ENCODE measurements at regions not wholly inside any gene's neighbourhood (a gene's known extent, or its start where the extent isn't known, plus 50 kb on each side); places are given as distances from the start of the nearest gene placed in this dataset.

DNA sequence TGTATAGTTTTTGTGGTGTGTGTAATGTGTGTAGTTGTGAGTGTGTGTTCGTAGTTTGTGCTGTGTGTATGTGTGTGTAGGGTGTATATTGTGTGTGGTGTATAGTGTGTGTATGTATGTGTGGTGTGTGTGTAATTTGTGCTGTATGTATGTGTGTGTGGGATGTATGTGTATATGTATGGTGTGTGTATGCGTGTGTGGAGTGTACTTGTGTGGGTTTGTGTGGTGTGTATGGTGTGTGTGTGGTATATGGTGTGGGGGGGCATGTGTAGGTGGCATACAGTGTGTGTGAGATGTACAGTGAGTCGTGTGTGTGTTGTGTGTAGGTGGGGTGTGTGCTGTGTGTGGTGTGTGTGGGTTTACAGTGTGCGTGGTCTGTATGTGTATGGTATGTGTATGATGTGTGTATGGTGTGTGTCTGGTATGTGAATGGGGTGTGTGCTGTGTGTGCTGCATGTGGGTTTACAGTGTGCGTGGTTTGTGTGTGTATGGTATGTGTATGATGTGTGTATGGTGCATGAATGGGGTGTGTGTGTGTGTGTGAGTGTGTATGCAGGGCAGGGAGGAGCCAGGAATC, 125.2 kb downstream of the GADD45G start:
- DNase-seq = no peak

DNA sequence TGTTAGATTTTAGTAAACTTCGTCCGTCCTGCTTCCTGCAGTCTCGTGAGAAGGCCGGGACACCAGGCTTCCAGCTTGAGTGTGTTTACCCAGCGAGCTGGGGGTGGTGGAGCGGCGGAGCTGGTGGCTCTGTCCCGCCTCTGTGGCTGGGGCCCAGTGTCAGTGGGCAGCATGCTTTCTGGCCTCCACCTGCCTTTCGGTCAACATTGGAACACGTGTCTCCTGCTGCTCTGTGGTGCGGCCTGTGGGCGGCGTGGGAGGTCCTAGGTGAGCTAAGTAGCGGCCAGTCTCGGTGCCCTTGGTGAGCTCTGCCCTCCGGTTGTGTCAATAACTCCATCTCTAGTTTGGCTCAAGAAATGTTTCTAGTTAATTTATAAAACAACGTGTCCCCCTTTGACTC, 125.9 kb downstream of the GADD45G start:
- no peak for DNase-seq

DNA sequence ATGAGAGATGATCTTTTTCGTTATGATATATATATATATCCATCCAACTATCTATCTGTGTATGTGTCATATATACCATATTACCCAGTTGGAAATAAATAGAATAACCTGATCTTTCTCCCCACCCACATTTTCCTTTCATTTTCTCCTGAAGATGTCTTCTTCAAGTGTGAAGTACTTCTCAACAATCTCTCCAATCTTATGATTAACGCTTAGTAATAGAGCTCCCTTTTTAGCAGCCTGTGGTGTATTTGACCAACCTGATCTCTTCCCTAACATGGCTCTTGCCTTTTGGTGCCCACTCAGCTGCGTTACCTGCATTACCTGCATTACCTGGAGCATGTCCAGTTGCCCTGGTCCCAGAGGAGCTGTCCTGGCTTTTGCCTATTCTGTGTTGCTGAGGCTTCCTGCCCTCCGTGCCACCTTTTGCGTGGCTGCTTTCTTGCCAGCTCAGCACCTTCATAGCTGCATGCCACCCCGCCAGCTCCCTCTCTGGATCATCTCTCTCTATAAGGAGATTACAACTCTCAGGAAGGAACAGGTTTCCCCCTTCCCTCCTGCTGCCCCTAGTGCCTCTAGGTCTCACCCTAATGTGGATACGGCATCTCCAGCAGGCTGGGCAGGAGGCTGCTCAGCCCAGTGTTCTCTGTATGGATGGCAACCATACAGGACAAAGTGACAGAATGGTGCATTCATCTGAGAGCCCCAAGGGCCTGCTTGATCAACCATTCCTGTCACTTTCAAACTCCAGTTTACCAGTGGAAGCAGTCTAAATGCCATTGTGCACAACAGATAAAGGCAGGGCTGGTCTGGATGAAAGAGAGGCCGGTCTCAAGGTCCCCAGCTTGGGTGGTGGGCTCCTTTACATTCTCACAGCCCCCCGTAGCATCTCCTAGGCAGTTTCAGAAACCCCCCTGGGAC, 126.7 kb downstream of the GADD45G start:
- DNase-seq = no peak

DNA sequence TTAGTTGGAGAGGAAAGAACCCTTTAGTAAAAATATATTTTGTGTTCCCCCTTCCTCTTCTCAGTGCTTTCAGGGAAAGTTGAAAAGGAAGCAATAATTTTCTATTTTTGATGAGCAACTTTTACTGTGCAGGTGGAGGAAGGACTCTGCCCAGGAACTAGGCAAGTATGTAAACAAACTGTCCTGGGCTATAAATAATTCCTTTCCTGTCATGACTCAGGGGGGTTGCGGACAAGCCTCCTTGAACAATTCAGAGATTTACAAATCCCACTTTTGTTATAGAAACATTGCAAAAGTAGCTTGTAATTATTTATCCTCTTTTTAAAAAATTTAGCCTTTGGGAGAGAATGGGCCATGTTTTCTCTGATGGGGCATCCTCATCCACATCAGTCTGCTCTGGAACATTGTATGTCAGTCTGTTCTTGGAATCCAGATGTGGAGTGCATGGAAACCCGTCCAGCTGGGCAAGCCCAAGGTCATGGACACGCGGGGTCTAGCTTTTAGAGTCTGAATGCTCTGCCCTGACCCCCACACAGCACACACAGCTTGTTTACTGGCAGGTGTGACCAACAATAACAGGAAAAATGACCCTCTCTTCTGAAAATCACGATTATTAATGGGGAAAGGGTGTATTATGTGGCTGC, 127.6 kb downstream of the GADD45G start:
- DNase-seq = no peak

DNA sequence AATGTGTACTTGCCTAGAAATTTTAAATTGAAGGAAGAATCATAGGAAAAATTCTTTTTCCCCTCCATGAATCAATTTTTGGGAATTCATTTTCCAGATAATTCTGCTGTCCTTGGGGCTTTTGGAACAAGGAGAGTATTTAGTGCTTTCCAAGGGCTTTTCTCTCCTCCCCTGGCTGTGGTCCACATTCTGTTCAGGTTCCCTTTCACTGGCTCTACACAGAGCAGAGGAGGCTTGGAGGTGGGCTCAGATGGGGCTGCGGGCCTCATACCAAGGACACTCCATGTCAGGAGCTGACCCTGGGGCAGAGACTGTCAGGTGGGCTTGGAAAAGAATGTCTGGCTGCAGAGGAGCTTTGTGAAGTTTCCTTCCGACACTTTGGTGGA, 128.1 kb downstream of the GADD45G start:
- DNase-seq = no peak

DNA sequence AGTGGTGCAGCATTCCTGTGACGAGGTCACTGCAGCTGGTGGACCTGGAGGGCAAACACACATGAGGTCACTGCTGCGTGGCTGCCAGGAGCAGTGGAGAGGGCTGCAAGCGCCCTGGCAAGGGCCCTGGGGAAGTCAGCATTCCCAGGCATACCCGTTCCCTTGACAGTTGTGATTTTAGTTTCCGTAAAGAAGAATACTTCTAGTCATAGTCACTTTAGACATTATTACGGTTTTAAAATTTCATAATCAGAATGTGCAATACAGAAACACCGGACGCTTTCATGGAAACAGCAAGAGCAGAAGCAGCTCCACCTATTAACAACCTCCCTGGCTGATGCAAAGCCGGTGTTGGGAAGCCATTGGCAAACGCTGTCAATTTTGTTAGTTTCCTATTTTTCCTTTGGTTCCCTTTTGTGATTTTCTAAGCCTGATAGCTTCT, 129.8 kb downstream of the GADD45G start:
- no peak for DNase-seq

DNA sequence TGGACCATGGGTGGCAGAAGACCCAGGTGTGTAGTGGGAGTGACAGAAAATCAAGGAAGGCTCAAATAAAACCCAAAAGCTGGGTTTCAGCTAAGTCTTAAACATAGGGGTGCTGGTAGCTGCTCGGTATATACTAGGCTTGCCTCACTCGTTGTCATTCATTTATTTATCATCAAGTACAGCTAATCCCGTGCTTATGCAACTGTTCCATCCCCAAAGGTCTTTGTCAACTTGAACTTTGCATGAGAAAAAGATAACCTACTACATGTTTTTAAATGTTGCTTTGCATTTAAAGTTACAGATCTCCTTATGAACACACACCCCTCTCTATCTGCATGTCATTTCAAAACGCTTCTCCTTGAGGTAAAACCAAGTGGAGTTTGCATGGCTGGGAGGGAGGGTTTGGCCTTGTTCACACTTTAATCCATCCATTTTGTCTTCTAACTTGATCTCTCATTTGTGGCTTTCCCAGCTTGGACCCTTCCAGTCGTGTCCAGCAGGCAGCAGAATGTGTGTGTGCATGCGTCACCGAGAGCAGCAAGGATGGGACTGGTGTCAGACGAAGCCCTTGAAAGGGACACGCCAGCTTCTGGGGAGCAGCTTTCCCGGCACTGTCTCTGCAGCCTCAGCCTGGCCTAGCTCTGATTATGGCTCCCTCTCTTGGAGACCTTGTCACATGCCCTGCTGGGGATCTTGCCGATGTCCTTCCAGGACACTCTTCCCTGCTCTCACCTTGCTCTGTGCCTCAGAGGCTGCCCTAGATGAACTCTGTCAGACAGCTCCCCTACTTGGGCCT, 133.5 kb downstream of the GADD45G start:
- no peak for DNase-seq

DNA sequence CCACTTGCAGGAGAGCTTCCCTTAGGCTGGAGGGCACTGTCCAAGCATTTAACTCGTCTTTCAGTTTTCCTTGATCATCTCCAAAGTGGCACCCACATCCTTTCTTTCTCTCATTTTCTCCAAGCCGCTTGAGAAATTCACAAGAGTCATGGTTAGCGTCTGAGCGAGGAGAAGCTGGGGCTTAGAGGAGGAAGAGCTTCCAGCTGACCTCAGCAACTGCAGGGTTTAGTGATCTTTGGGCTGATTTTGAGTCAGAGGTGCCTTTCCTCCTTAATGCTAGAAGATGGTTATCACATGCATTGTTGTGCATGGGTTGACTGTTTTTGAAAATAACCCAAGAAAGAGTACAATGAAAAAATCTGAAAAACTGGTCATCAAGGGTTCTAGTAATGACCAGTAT, 134.7 kb downstream of the GADD45G start:
- DNase-seq = no peak

DNA sequence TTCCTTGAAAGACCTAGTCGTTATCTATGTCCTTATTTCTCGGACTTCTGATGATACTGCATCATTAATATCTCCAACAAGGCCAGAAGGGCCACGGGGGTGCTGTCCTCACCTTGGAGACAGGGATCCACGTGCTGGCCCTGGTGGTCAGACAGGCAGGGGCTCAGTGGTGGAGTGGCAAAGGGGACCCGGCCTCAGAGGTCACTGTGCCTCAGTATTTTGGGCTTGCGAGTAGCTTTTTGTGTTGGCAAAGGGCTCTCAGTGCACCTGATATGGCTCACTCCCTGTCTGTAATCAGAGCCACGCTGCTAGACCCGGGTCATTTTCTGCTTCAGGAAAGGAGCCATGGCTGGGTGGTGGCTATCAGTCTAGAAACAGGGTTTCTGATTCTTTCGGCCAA, 135.1 kb downstream of the GADD45G start:
- DNase-seq = no peak

DNA sequence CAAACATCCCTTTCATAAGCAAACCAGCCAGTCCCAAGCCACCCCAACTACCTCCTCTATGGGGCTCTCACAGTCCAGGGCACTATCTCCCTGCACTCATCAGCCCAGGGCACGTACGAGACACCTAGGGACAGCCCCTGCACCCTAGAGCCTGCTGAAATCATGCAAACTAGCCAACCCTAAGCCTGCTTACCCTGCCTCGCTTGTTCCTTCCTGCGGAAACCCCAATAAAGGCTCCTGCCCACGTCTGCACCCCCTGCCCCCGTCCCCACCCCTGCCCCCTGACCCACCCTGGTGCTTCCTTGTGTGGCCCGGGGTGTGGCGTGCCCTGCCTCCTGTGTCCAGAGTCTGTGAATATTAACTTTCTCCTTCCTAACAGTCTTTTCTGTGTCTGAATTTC, 135.9 kb downstream of the GADD45G start:
- no peak for DNase-seq

DNA sequence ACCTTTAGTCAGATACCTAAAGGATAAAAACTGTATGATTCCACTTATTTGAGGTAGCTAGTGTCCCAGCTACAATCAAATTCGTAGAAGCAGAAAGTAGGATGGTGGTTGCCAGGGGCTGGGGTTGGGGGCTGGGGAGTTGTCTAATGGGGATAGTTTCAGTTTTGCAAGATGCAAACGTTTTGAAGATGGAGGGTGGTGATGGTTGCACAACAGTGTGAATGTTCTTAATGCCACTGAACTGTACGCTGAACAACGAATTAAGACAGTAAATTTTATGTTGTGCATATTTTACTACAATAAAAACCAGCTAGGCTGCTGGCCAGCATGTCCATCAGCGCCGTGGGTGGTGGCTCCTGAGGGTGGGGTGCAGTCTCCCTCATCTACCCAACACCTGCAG, 137.8 kb downstream of the GADD45G start:
- no peak for DNase-seq

DNA sequence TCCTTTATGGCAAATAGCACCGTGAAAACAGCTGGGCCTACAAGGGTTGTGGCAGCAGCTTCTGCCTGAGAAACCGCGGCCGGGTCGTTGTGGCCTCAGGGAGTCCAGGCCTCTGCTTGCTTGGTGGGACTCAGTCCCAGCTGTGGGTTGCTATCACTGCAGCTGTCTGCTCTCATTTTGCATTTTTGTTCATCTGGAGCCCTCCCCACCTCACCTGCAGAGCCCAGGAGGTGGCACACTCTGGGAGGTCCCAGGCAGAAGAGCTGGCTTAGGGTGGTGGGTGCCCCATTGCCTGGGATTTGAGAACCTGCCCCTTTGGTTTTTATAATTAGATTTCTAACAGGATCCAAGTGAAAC, 138.4 kb downstream of the GADD45G start:
- DNase-seq = no peak

DNA sequence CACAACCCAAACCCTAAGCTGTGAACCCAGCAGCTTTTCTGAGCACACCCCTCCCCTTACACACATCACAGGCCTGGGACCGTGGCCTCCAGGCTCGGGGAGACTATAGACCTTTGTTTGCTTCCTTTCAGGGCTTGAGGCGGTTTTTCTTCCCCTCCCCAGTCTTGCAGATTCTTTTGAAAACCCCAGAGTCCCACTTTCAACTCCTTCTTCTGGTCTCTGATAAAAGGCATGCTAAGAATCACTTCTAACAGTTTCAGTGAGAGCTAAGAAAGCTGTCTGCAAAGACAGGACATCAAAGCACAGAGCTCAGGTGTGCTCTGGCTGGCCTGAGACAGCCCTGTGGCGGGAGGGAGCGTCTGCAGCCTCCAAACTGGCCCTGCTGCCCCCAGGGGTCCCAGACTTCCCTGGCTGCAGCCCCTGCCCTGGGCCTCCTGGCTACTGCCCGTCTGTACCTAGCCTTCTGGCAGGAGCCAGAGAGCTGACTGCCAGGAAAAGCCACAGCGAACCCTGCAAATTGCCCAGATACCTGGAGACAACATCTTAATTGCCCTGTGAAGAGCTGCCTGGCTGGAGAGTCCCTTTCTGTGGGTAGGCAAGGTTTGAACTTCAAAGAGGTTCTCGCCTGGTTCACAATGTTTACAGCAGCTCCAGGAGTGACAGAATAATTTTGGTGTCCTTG, 138.9 kb downstream of the GADD45G start:
- DNase-seq = no peak

DNA sequence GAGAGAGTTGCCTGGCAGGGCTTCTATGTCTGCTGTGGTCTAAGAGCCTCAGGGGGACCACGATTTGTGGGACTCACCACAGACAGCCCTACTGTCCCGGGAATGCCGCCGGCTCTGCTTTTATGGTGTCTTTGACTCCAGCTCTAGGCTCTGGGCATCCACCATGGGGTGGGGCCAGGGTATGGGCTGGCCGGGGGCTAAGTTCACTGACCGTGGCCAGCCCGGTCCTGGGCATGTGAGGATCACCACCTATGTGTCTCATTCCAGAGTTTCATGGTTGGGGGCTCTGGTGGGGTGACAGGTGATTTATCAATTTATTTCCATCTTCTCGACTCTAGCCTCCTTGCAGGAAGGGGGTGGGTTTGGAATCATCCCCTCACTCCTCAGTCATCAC, 139.4 kb downstream of the GADD45G start:
- no peak for DNase-seq

DNA sequence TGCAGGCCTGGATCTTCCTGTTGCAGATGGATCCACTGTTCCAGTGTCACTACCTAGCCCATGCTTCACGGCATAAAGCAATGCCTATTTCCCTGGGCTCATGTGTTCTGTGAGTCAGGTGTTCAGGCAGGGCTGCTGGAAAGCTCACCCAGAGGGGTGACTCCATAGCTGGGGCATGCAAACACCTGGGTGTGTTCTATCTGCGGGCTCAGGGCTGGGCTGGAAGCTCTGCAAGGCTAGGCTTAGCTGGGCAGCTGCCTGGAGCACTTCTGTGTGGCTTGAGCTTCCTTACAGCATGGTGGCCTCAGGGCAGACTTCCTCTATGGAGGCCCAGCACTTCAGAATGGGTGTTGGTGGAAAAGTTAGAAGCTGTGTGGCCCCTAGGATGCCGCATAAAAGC, 139.9 kb downstream of the GADD45G start:
- DNase-seq = no peak

DNA sequence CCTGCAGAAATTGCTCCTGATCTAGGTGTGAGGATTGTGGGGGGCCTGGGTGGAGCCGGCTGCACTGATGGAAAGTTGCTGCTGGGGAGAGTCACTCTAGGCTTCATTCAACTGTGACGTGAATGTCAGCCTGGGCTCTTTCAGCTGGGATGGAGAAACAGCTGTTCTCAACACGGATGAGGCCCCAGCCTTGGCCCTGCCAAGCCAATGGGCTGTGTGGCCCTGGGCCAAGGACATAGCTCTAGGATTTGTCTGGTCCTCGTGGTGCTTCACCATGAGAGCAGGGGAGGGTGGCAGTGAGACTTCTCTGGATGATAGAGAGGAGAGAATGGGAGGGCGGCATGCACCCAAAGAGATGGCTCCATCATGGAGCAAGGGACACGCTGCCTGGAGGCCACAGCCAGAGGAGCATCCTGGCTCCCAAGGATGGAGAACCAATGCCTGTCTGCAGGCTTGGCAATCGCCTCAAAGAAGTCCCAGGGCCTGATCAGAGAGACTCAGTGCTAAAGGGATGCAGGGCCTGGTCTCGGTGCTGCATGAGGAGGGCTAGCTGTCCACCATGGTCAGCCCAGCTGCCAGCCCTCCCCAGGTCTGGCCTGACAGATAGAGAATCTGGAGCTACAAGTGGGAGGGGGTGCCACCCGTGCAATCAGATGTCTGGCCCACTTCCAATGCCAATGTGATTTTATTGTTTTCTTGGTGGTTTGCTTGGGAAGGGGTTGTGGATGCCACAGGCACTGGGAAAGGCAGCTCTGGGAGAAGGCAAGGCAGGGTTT, 141.0 kb downstream of the GADD45G start:
- DNase-seq = no peak

DNA sequence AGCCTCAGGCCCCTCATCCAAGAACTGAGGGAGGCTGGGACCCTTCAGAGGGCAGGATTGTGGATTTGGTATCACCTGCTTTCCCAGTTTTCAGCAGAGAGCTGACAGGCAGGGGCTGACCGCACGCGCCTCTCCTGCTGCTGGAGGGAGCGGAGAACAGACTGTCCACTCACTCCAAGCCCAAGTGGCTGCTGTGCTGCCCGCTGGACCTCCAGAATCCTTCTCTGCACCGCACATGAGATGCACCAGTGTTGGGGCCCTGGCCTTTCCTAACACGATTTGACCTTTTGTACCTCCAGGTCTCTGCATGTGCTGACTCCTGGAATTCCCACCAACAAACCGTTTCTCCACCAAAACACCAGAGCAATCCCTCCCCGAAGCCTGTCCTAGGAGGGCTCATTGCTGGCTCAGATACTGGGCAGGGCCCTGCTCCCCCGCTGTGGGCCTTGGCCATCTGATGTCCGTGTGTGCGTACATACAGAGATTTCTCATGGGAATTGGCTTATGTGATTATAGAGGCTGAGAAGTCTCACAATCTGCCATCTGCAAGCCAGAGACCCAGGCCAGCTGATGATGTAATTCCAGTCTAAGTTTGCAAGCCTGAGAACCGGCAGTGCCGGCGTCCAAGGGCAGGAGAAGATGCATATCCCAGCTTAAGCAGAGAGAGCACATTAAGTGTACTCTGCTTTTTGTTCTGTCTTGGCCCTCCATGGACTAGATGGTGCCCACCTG, 141.7 kb downstream of the GADD45G start:
- no peak for DNase-seq

DNA sequence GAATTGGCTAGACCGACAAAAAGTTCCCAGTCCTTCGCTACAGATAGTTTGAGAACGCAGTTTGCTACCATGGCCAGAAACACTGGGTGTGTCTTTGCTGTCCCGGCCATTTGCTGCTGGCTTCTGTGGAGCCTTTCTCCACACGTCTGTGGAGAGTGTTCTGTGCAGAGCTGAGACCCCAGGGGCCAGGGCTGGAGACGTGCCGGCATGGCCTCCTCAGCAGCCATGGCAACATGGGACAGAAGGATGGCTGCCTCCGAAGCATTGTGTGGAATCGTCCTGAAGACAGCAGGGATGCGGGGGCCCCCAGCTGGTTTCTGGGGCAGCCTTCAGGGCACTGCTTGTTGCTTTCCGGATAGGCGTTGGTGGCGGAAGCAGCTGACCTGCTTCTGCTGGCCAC, 142.8 kb downstream of the GADD45G start:
- no peak for DNase-seq

DNA sequence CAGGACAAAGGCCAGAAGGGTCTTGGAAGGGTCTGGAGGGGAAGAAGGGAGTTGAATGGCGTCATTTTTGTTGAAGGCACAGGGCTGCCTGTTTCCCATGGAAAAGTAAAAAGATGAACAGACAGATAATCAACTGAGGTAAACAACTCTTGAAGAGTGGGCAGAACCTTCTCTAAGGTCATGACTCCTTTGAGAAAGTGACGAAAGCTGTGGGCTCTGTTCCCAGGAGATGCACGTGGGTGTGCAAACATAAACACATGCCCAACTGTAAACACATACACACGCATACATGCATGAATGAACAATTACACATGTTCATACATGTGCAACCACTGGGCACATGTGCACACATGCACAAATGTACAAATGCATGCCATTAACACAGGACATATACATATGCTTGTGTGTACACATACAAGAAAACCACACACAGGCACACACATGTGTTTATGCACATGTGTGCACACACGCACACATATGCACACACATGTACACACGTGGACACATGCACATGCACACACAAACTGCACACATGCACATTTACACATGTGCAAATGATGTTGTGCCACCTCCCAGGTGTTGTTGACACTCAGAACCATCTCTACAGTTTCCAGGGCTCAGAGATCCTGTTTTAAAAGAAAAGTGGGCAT, 143.3 kb downstream of the GADD45G start:
- DNase-seq = no peak

DNA sequence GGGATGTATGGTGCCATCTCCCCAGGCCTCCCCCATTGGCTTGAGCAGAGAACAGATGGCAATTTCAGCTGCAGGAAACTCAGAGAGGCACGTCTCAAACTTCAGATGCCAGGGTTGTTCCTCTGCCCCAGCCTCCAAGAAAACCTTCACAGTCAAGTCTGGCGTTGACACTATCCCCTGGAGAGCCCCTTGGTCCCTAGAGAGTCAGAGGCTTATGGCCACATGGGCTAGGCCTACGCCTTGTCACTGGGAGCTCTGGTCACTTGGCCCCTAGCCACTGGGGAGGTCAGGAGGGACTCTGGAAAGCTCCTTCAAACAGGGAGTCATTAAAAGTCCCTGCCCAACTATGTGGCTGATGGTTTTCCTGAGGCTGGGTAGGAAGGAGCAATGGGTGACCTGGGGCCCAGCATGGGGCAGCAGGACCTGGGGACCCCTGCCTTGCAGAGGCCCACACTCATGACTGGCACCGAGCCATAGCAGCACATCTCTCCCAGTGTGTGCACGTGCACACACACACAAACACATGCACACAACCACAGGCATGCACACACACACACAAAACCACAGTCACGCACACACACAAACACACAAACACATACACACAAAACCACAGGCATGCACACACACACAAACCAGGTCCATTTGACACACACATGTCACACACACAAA, 144.2 kb downstream of the GADD45G start:
- no peak for DNase-seq
